ENCODE measurements at regions not wholly inside any gene's neighbourhood (a gene's known extent, or its start where the extent isn't known, plus 50 kb on each side); places are given as distances from the start of the nearest gene placed in this dataset.

DNA sequence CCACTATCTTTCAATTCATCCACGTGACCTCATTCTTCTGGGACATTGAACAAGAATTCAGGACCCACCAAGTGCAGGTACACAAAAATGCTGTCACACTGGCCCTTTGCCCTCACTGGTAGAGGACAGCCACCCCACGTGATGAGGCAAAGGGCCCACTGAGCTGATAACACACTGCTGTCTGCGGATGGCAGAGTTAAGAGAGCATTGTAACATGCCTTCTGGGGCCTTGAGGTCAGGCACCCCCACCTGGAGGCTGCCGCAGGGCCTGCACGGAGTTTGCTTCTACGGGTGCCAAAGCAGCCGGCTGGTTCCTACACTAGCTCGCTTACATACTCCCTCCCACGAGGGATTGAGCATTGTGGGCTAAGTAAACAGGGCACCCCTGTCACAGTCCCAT is 101.0 kb downstream of the LRIG3 start:
- TF ChIP-seq, protein P1, sequence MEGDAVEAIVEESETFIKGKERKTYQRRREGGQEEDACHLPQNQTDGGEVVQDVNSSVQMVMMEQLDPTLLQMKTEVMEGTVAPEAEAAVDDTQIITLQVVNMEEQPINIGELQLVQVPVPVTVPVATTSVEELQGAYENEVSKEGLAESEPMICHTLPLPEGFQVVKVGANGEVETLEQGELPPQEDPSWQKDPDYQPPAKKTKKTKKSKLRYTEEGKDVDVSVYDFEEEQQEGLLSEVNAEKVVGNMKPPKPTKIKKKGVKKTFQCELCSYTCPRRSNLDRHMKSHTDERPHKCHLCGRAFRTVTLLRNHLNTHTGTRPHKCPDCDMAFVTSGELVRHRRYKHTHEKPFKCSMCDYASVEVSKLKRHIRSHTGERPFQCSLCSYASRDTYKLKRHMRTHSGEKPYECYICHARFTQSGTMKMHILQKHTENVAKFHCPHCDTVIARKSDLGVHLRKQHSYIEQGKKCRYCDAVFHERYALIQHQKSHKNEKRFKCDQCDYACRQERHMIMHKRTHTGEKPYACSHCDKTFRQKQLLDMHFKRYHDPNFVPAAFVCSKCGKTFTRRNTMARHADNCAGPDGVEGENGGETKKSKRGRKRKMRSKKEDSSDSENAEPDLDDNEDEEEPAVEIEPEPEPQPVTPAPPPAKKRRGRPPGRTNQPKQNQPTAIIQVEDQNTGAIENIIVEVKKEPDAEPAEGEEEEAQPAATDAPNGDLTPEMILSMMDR (conservative IDR thresholded peaks at IDR 0.05) = no peak
- no peak for TF ChIP-seq ZFX (IDR thresholded peaks at IDR 0.05)

All from C4-2B (cell line).